Neural progenitor cell (in vitro differentiated cells): ENCODE measurements at regions not wholly inside any gene's neighbourhood (a gene's known extent, or its start where the extent isn't known, plus 50 kb on each side); places are given as distances from the start of the nearest gene placed in this dataset.

Experiments used
- EZH2 ChIP-seq: fragments of 200-600 bp; sonication (generic); IDR thresholded peaks from 2 replicates; pipeline ENCODE4 v1.6.1; 2017; ENCODE audit warnings: antibody characterized with exemption, mild to moderate bottlenecking, moderate library complexity
- EZH2phosphoT487 ChIP-seq: fragments of 200-600 bp; sonication (generic); IDR thresholded peaks from 2 replicates; pipeline ENCODE4 v1.6.1; 2017; ENCODE audit warnings: antibody characterized with exemption
- TF ChIP-seq, protein P1 (sequence below): fragments of 200-600 bp; sonication (generic); IDR thresholded peaks from 2 replicates; pipeline ENCODE4 v1.5.1; 2017; ENCODE audit warnings: antibody characterized with exemption, mild to moderate bottlenecking

- TF ChIP-seq, protein P1, sequence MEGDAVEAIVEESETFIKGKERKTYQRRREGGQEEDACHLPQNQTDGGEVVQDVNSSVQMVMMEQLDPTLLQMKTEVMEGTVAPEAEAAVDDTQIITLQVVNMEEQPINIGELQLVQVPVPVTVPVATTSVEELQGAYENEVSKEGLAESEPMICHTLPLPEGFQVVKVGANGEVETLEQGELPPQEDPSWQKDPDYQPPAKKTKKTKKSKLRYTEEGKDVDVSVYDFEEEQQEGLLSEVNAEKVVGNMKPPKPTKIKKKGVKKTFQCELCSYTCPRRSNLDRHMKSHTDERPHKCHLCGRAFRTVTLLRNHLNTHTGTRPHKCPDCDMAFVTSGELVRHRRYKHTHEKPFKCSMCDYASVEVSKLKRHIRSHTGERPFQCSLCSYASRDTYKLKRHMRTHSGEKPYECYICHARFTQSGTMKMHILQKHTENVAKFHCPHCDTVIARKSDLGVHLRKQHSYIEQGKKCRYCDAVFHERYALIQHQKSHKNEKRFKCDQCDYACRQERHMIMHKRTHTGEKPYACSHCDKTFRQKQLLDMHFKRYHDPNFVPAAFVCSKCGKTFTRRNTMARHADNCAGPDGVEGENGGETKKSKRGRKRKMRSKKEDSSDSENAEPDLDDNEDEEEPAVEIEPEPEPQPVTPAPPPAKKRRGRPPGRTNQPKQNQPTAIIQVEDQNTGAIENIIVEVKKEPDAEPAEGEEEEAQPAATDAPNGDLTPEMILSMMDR: no peak
- TF ChIP-seq EZH2 (no peak), EZH2phosphoT487 (no peak)
Observed at GRCh38 chr13:44750630-44751029, 174.5 kb upstream of the TSC22D1 start.
